ENCODE measurements at regions not wholly inside any gene's neighbourhood (a gene's known extent, or its start where the extent isn't known, plus 50 kb on each side); places are given as distances from the start of the nearest gene placed in this dataset.

DNA sequence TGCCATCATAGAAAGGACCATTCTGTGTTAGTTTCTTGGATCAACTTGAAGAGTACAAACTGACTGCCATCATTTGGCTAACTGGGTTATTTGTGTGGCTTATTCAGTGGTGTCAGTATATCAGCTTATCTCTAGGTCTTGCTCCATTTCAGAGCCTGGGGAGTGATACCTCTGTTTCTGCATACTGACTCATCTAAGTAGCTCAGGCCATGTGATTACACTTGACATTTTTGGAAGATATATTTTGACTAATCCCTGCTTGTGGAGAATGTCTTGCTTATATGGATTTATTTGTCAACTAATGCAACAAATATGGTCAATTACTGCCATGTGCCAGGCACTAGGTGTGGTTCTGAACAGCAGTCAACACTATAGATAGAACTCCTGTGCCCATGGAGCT is 311.7 kb downstream of the YTHDC2 start:
- no peak overlapping the region for H3K27ac Mint-ChIP-seq
- H3K4me3 Mint-ChIP-seq: no peak overlapping the region
- ATAC-seq (no peak), DNase-seq (ENCODE audit: low spot score) (no peak)
- peaks cover 21% of the 10 kb centered on the region for H3K9me3 Mint-ChIP-seq
- H3K4me1 Mint-ChIP-seq (ENCODE audit: low read depth in 2 of 2): no peaks in the 10 kb centered on the region
- H3K36me3 Mint-ChIP-seq: no peaks in the 10 kb centered on the region
- H3K27me3 Mint-ChIP-seq: no peaks in the 10 kb centered on the region

DNA sequence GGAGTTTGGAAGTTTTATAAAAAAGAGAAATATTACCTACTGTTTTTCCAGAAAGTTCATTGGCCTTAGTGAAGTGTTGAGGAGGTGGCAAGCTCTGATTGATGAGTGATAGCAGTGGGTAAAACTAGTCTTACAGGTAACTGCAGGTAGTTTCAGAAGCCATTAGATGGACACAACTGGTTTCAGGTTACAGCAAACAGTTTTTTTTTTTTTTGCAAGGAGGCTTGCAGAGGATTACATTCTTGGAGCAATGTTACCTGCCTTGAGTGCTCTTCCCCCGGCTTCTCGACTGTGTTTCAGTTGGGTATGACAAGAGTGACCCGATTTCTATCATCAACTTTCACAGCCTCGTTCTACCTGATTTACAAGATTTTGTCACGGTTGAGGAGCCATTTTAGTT is 333.4 kb downstream of the YTHDC2 start:
- Mint-ChIP-seq H3K27me3 (no peaks in the 10 kb centered on the region), H3K9me3 (peaks cover 4% of the 10 kb centered on the region), H3K4me1 (ENCODE audit: low read depth in 2 of 2) (no peaks in the 10 kb centered on the region), H3K36me3 (no peaks in the 10 kb centered on the region), H3K4me3 (no peak overlapping the region), H3K27ac (no peak overlapping the region)
- DNase-seq (ENCODE audit: low spot score): no peak
- no peak for ATAC-seq

DNA sequence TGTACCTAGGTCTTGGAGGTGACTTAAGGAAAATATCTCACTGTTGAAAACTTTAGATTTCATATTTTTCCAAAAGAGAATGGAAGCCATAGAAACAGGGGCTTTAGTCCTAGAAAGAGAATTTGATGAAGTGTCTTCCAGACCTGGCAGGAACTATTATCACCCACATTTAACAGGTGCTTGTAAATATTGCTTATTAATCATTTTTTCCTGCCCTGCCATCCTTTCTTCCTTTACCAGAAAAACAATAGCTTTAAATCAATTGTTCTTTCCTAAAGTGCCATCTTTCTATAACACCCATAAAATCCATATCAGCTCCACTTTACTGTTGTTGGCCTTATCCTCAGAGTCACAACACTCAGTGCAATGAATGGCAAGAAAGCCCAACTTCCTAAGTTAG is 350.9 kb downstream of the YTHDC2 start:
- no peaks in the 10 kb centered on the region for H3K36me3 Mint-ChIP-seq
- H3K4me3 Mint-ChIP-seq: no peak overlapping the region
- H3K4me1 Mint-ChIP-seq (ENCODE audit: low read depth in 2 of 2): no peaks in the 10 kb centered on the region
- ATAC-seq (no peak), DNase-seq (ENCODE audit: low spot score) (no peak)
- peaks cover 8% of the 10 kb centered on the region for H3K9me3 Mint-ChIP-seq
- no peak overlapping the region for H3K27ac Mint-ChIP-seq
- no peaks in the 10 kb centered on the region for H3K27me3 Mint-ChIP-seq

DNA sequence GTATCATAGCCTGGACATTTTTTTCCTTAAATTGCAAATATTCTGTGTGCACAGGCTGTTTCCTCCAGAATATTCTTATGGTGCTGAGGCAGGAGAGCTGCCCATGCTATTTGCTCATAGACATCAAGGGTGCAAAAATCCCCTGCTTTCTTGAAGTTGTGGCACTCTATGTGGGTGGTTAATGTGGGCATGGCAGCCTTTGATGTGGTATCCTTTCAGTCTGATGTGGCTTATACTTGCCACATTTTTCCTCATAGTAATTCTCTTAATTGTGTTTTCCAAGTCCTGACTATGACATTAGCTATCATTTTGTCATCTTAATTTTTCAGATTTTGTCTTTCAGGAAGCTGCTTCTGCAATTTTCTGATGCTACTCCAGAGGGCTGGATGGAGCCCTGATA is 353.3 kb downstream of the YTHDC2 start:
- no peak overlapping the region for H3K27ac Mint-ChIP-seq
- H3K9me3 Mint-ChIP-seq: peaks cover 20% of the 10 kb centered on the region
- no peaks in the 10 kb centered on the region for H3K4me1 Mint-ChIP-seq (ENCODE audit: low read depth in 2 of 2)
- H3K36me3 Mint-ChIP-seq: no peaks in the 10 kb centered on the region
- no peak for ATAC-seq
- H3K4me3 Mint-ChIP-seq: no peak overlapping the region
- DNase-seq (ENCODE audit: low spot score): no peak
- no peaks in the 10 kb centered on the region for H3K27me3 Mint-ChIP-seq

DNA sequence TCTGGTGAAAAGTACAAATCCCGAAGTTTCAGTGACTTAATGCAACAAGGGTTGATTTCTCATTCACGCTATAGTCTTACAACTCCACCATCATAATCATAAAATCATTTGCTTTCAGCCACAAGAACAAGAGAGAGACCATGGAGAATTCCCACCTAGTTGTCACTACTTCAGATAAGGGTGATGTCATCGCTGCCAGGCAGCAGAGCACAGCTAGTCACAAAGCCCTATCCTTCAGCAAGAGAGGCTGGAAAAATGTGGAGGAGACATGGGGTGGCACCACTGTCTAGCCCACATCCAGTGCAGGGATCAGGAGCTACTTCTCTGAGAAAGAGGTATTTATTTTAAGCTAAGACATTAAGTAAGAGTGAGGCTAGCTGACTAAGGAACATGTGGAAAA is 356.1 kb downstream of the YTHDC2 start:
- DNase-seq (ENCODE audit: low spot score) (no peak), ATAC-seq (no peak)
- Mint-ChIP-seq H3K4me3 (no peak overlapping the region), H3K4me1 (ENCODE audit: low read depth in 2 of 2) (no peaks in the 10 kb centered on the region), H3K27ac (no peak overlapping the region), H3K36me3 (no peaks in the 10 kb centered on the region), H3K27me3 (no peaks in the 10 kb centered on the region), H3K9me3 (peaks cover 20% of the 10 kb centered on the region)

DNA sequence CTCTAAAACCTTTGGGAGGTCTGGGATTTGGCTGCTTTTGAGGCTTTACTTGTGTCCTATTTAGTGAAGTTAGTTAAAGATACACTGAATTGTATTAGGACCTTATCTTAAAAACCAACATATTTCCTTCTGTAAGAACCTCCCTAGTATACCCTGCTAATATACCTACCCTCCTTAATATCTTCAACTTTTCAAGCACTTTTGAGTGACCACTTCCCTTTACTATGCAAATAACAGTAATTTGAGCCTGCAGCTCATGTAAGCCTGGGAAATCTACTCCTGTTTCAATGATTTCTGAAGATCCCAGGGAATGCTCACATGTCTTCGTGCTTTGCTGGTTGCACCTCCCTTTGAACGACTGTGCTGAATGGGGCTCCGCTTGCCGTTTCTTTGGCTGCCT is 358.5 kb downstream of the YTHDC2 start:
- no peaks in the 10 kb centered on the region for H3K27me3 Mint-ChIP-seq

DNA sequence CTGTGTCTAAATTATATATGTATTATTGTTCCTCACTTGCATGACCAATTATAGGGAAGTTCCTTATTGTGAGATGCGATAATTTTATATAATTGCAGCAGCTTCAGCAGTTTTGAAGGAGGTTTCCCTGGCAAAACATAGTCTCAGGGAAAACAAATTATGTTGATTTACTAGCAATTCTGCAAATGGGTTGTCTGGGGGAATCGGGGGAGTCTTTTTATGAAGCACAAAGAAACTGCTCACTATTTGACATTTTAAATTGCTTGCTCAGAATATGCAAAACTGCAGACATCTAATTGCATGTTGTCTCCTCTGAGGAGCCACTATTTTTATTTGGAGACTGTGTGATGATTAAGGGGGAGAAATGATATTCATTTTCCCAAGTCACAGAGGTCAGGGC is 361.6 kb downstream of the YTHDC2 start:
- H3K4me3 Mint-ChIP-seq: no peak overlapping the region
- no peaks in the 10 kb centered on the region for H3K36me3 Mint-ChIP-seq
- peaks cover 12% of the 10 kb centered on the region for H3K9me3 Mint-ChIP-seq

More for the DNA sequence above, 358.5 kb downstream of the YTHDC2 start:
- Mint-ChIP-seq H3K4me1 (ENCODE audit: low read depth in 2 of 2) (no peaks in the 10 kb centered on the region), H3K4me3 (no peak overlapping the region), H3K27ac (no peak overlapping the region), H3K9me3 (peaks cover 16% of the 10 kb centered on the region), H3K36me3 (no peaks in the 10 kb centered on the region)
- ATAC-seq (no peak), DNase-seq (ENCODE audit: low spot score) (no peak)

DNA sequence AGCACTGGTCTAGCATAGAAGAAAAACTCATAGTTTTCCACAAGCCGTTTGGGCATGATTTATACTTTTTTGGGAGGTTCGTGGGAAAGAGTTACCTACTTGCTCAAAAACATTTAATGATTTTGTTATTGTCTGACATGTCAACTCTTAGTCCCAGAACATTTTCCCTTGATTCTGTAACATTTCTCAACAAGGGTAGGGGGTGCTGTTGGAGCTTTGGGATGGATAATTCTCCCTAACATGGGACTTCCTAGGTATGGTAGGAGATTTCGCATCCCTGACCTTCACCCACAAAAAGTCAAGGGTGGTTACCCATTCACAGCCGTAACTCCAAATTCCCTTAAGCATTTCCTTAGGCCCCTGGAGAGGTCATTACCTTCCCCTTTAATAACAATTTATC is 378.0 kb downstream of the YTHDC2 start:
- ATAC-seq (no peak), DNase-seq (ENCODE audit: low spot score) (no peak)
- Mint-ChIP-seq H3K36me3 (no peaks in the 10 kb centered on the region), H3K4me1 (ENCODE audit: low read depth in 2 of 2) (no peaks in the 10 kb centered on the region), H3K27me3 (no peaks in the 10 kb centered on the region), H3K27ac (no peak overlapping the region), H3K4me3 (no peak overlapping the region), H3K9me3 (peaks cover 18% of the 10 kb centered on the region)

More for the DNA sequence above, 361.6 kb downstream of the YTHDC2 start:
- no peaks in the 10 kb centered on the region for H3K27me3 Mint-ChIP-seq
- ATAC-seq: no peak
- no peak for DNase-seq (ENCODE audit: low spot score)
- no peaks in the 10 kb centered on the region for H3K4me1 Mint-ChIP-seq (ENCODE audit: low read depth in 2 of 2)
- H3K27ac Mint-ChIP-seq: no peak overlapping the region

DNA sequence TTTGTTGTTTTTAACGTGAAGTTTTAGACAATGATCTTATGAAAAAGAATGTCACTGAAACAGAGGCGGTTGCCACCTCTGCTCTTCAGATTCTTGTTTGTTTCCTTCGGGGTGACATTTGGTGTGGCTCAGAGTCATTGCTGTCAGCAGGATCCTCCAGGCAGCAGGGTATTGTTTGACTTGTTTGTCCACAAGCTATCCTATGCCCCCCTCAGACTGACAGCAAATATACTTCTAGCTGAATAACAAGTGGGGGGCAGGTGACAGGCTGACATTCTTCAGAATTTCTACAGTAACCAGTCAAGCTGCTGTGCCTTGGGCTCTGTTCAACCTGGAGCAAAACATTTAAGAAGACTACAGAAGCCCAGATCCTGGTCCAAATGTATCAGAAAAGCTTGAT is 383.3 kb downstream of the YTHDC2 start:
- H3K36me3 Mint-ChIP-seq: no peaks in the 10 kb centered on the region
- no peak overlapping the region for H3K27ac Mint-ChIP-seq
- no peak overlapping the region for H3K4me3 Mint-ChIP-seq
- no peaks in the 10 kb centered on the region for H3K27me3 Mint-ChIP-seq
- DNase-seq (ENCODE audit: low spot score) (no peak), ATAC-seq (no peak)
- H3K9me3 Mint-ChIP-seq: peaks cover 14% of the 10 kb centered on the region
- H3K4me1 Mint-ChIP-seq (ENCODE audit: low read depth in 2 of 2): no peaks in the 10 kb centered on the region

DNA sequence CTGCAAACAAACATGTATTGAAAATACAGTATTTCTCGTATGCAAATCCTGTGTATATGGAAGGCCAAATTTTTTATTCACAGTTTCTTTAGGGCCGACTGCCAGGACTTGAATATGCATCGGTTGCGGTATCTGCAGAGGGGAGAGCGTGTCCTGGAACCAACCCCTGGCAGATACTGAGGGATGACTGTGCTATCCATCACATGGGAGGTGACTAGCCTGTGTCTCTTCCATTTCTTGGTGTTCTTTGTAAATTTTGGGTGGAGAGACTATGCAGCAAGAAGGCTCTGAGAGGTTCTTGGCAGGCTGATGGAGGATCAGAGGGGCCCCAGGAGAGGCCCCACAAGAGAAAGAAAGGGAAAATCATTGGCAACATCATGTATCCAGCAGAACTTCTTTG is 384.3 kb downstream of the YTHDC2 start:
- Mint-ChIP-seq H3K4me3 (no peak overlapping the region), H3K4me1 (ENCODE audit: low read depth in 2 of 2) (no peaks in the 10 kb centered on the region), H3K27me3 (no peaks in the 10 kb centered on the region), H3K27ac (no peak overlapping the region), H3K9me3 (peaks cover 14% of the 10 kb centered on the region), H3K36me3 (no peaks in the 10 kb centered on the region)
- DNase-seq (ENCODE audit: low spot score) (no peak), ATAC-seq (no peak)

DNA sequence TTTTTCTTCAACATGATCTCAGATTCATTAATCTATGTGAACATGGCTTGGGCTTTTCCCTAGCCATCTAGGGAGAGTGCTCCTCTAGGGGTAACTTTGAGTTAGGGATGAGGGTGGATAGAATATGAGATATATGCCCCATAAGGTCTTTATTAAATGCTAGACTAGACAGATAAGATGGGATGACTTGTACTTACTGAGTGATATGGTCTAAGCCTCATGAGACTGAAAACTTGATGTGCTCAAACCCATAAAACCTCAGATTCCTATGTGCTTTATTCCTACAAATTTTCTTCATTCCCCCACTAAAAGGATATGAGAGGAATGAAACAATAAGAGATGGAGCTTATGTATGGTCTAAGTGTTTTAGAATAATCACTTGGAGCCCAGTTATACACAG is 386.6 kb downstream of the YTHDC2 start:
- DNase-seq (ENCODE audit: low spot score): no peak
- Mint-ChIP-seq H3K9me3 (peaks cover 8% of the 10 kb centered on the region), H3K4me1 (ENCODE audit: low read depth in 2 of 2) (no peaks in the 10 kb centered on the region), H3K36me3 (no peaks in the 10 kb centered on the region), H3K27ac (no peak overlapping the region), H3K27me3 (no peaks in the 10 kb centered on the region), H3K4me3 (no peak overlapping the region)
- ATAC-seq: no peak

DNA sequence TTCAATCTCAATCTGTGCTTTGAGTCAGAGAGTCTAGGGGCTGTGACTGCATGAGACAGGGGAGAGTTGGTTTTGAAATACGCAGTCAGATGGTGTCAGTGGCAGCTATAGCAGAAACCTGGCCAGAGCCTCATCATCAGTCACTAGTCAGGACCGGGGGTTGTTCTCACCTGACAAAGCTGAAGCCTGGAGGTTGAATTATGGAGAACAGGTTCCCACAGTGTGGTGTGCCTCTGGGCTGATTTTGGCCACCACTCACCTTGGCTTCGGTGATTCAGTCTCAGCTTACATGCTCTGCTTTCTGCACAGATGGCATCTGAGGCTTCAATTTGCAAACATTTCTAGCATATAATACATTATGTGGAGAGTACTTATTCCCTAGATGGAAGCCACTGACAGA is 387.3 kb downstream of the YTHDC2 start:
- ATAC-seq (no peak), DNase-seq (ENCODE audit: low spot score) (no peak)
- Mint-ChIP-seq H3K27me3 (no peaks in the 10 kb centered on the region), H3K4me1 (ENCODE audit: low read depth in 2 of 2) (no peaks in the 10 kb centered on the region), H3K9me3 (peaks cover 6% of the 10 kb centered on the region), H3K4me3 (no peak overlapping the region), H3K27ac (no peak overlapping the region), H3K36me3 (no peaks in the 10 kb centered on the region)

DNA sequence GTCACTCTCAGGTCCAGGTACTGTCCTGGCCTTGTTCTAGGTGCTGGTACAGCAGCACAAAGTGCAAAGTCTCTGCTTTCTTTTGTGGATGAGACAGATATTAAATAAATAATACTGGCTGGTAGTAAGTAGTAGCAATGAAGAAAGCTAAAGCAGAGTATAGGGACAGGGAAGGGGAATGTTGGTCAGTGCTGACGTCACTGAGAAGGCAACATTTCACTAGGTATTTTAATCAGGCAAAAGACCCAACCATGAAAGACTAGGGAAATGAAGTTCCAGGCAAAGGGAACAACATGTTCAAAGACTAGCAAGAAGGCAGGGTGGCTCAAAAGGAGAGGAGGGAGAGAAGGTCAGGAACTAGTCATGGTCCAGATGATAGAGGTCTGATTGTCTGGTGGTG is 388.2 kb downstream of the YTHDC2 start:
- Mint-ChIP-seq H3K4me1 (ENCODE audit: low read depth in 2 of 2) (no peaks in the 10 kb centered on the region), H3K36me3 (no peaks in the 10 kb centered on the region), H3K4me3 (no peak overlapping the region), H3K9me3 (peaks cover 6% of the 10 kb centered on the region), H3K27me3 (no peaks in the 10 kb centered on the region), H3K27ac (no peak overlapping the region)
- DNase-seq (ENCODE audit: low spot score) (no peak), ATAC-seq (no peak)

DNA sequence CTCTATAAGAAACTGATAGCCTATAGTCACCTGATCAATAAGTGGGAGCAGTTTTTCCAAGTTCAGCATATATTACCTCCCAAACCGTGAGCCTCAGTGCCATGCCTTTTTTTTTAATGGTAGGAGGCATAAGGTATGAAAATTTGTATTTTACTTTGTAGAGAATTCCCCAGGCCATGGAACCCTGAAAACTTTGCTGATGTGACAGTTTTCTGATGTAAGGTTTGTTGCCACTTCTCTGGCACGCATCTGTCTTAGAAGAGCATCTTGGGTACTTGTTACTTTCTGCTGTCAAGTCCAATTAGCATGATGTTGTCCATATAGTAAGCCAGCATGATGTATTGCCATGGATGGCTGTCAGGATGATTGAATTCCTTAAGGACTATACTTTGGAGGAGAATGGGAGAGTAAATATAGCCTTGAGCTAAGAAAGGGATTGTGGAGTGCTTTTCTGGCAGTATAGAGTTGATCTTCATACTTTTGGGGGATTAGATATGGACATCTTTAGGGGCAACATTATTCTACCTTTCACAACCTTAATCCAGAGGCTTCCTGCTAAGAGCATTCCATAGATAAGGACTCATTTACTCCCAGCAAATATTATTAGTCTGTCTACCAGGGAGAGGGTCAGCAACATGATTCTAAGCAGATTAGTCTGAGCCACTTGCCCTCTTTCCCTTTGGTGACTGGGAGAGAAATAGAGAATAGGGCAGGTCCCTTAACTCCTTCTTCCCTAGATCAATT is 389.6 kb downstream of the YTHDC2 start:
- no peak for DNase-seq (ENCODE audit: low spot score)
- no peaks in the 10 kb centered on the region for H3K27me3 Mint-ChIP-seq

DNA sequence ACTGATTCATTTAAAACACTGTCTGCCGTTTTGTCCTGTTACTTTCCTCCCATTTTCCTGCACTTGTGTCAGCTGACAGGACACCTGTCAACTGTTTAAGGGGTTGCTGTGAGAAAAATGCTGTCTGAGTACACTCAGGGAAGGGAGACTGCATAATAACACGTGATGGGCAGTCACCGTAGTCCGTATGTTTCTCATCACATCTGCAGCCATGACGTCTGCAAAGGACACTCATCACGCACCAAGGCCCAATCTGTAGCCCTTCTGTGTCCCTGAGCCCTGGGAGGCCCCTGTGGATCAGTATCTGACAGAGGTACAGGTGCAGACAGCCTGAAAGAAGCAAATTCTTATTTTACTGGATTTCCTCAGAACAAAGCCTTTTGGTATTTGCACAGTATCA is 396.3 kb downstream of the YTHDC2 start:
- Mint-ChIP-seq H3K36me3 (no peaks in the 10 kb centered on the region), H3K9me3 (peaks cover 3% of the 10 kb centered on the region), H3K4me3 (no peak overlapping the region), H3K27me3 (no peaks in the 10 kb centered on the region), H3K27ac (no peak overlapping the region), H3K4me1 (ENCODE audit: low read depth in 2 of 2) (no peaks in the 10 kb centered on the region)
- ATAC-seq: no peak
- DNase-seq (ENCODE audit: low spot score): no peak

More for the DNA sequence above, 389.6 kb downstream of the YTHDC2 start:
- Mint-ChIP-seq H3K36me3 (no peaks in the 10 kb centered on the region), H3K4me1 (ENCODE audit: low read depth in 2 of 2) (no peaks in the 10 kb centered on the region), H3K9me3 (peaks cover 6% of the 10 kb centered on the region), H3K27ac (no peak overlapping the region), H3K4me3 (no peak overlapping the region)
- no peak for ATAC-seq

Measured in natural killer cell treated with Interleukin-12 subunit alpha and Interleukin-12 subunit beta and Interleukin-15 and Interleukin-18, amount 100 ng/mL, for 72 hours (primary cell).